SK-N-SH (cell line): ENCODE measurements at regions not wholly inside any gene's neighbourhood (a gene's known extent, or its start where the extent isn't known, plus 50 kb on each side); places are given as distances from the start of the nearest gene placed in this dataset.

Source experiments
- CTCF ChIA-PET: fragments of 300-600, 350-600 bp; formaldehyde crosslinking; extraction: SDS; loops from one replicate; lab custom pipeline; 2021; lab: Yijun Ruan, JAX
- POLR2A ChIA-PET: fragments of 350-600 bp; sonication (Branson Sonifier 250); formaldehyde crosslinking; extraction: SDS; loops from one replicate; lab custom pipeline; 2020; ENCODE audit warnings: antibody characterized with exemption, inconsistent platforms; lab: Yijun Ruan, JAX
- DNase-seq: peaks from one replicate; pipeline ENCODE4 v3.0.0; 2012
- H2AFZ ChIP-seq: fragments of 200-600 bp; sonication (generic); 2 replicates; pipeline ENCODE4 v1.8.1; 2016; ENCODE audit warnings: antibody characterized with exemption, mild to moderate bottlenecking, low read depth
- H3F3A ChIP-seq: fragments of 200-600 bp; sonication (generic); replicated peaks from 2 replicates; pipeline ENCODE3; 2016; ENCODE audit warnings: antibody characterized with exemption, mild to moderate bottlenecking; ENCODE audit not compliant: insufficient read depth
- H3K27ac ChIP-seq, 2 experiments: fragments of 200-500 bp in 1 of 2; fragments of 200-600 bp in 1 of 2; sonication (Bioruptor generic) in 1 of 2; sonication (generic), shearing (Covaris generic) in 1 of 2; 2 replicates each; pipeline versions ENCODE4 v1.5.1 to v1.6.1; 2014 to 2016; ENCODE audit warnings: low read depth in 2 of 2, inconsistent platforms in 1 of 2, low read length in 1 of 2, mild to moderate bottlenecking in 1 of 2, mixed read lengths in 1 of 2
- H3K27me3 ChIP-seq: fragments of 200-600 bp; sonication (generic), shearing (Covaris generic); 2 replicates; pipeline ENCODE4 v1.6.1; 2016; ENCODE audit warnings: mixed run types; ENCODE audit not compliant: insufficient read depth
- H3K36me3 ChIP-seq, 2 experiments: fragments of 200-500 bp in 1 of 2; fragments of 200-600 bp in 1 of 2; sonication (Bioruptor generic) in 1 of 2; sonication (generic) in 1 of 2; replicated peaks in 1 of 2; 2 replicates each; pipeline versions ENCODE3 to v1.5.1; 2014 to 2016; ENCODE audit warnings: low read length in 1 of 2, mild to moderate bottlenecking in 1 of 2; ENCODE audit not compliant: insufficient read depth in 2 of 2, control insufficient read depth in 1 of 2
- H3K4me1 ChIP-seq, 2 experiments: fragments of 200-500 bp in 1 of 2; fragments of 200-600 bp in 1 of 2; sonication (Bioruptor generic) in 1 of 2; sonication (generic), shearing (Covaris generic) in 1 of 2; 2 replicates each; pipeline versions ENCODE4 v1.5.1 to v1.6.1; 2014 to 2016; ENCODE audit warnings: low read depth in 1 of 2, low read length in 1 of 2, mixed run types in 1 of 2; ENCODE audit not compliant: insufficient read depth in 2 of 2, control insufficient read depth in 1 of 2
- H3K4me2 ChIP-seq: fragments of 200-600 bp; sonication (generic), shearing (Covaris generic); 2 replicates; pipeline ENCODE4 v1.6.1; 2017; ENCODE audit warnings: mixed run types
- H3K4me3 ChIP-seq, 2 experiments: fragments of 200-500 bp in 1 of 2; fragments of 200-600 bp in 1 of 2; sonication (Bioruptor generic) in 1 of 2; sonication (generic), shearing (Covaris generic) in 1 of 2; 2 replicates each; pipeline versions ENCODE4 v1.5.1 to v1.8.1; 2014 to 2016; ENCODE audit warnings: low read depth in 2 of 2, inconsistent platforms in 1 of 2, low read length in 1 of 2, mild to moderate bottlenecking in 1 of 2, mixed read lengths in 1 of 2, moderate library complexity in 1 of 2
- H3K79me2 ChIP-seq: fragments of 200-600 bp; sonication (generic); 2 replicates; pipeline ENCODE4 v1.8.1; 2017; ENCODE audit warnings: mild to moderate bottlenecking; ENCODE audit not compliant: insufficient read depth
- H3K9ac ChIP-seq: fragments of 200-600 bp; sonication (generic); 2 replicates; pipeline ENCODE4 v1.6.1; 2017; ENCODE audit warnings: mixed run types
- H3K9me2 ChIP-seq: fragments of 200-600 bp; sonication (generic); 2 replicates; pipeline ENCODE4 v1.6.1; 2017; ENCODE audit warnings: mixed run types
- H3K9me3 ChIP-seq: fragments of 200-600 bp; sonication (generic); 2 replicates; pipeline ENCODE4 v1.6.1; 2017; ENCODE audit warnings: mixed run types, mild to moderate bottlenecking, moderate library complexity
- H4K20me1 ChIP-seq: fragments of 200-600 bp; sonication (generic); 2 replicates; pipeline ENCODE4 v1.6.1; 2017; ENCODE audit warnings: mild to moderate bottlenecking, mixed run types; ENCODE audit not compliant: insufficient read depth
- ELF1 ChIP-seq: IDR thresholded peaks from 2 replicates; pipeline ENCODE4 v1.4.0; 2012
- GATA2 ChIP-seq: sonication (generic); formaldehyde crosslinking; IDR thresholded peaks from 2 replicates; pipeline ENCODE4 v1.5.0; 2020; ENCODE audit warnings: mild to moderate bottlenecking, missing genetic modification reagents
- IRF3 ChIP-seq: fragments of 150-350 bp; IDR thresholded peaks from 2 replicates; pipeline ENCODE4 v1.6.1; 2016; ENCODE audit warnings: mild to moderate bottlenecking, low read depth, low read length
- JUND ChIP-seq: IDR thresholded peaks from 2 replicates; pipeline ENCODE4 v1.4.0; 2012
- MXI1 ChIP-seq: IDR thresholded peaks from 2 replicates; pipeline ENCODE4 v1.6.1; 2012; ENCODE audit warnings: mild to moderate bottlenecking, low read depth, low read length, improper control_type of control experiment
- PBX3 ChIP-seq: IDR thresholded peaks from 2 replicates; pipeline ENCODE4; 2012
- RAD21 ChIP-seq: IDR thresholded peaks from 2 replicates; pipeline ENCODE4 v1.6.1; 2012; ENCODE audit warnings: mild to moderate bottlenecking, low read length
- REST ChIP-seq: IDR thresholded peaks from 2 replicates; pipeline ENCODE4 v1.6.1; 2012; ENCODE audit warnings: mild to moderate bottlenecking, low read depth, low read length, moderate library complexity
- SIN3A ChIP-seq: IDR thresholded peaks from 2 replicates; pipeline ENCODE4 v1.6.1; 2012; ENCODE audit warnings: low read depth, mild to moderate bottlenecking, low read length, moderate library complexity, borderline replicate concordance
- SMC3 ChIP-seq: IDR thresholded peaks from 2 replicates; pipeline ENCODE4 v1.6.1; 2012; ENCODE audit warnings: low read depth, low read length, improper control_type of control experiment
- TCF12 ChIP-seq: IDR thresholded peaks from 2 replicates; pipeline ENCODE4 v1.4.0; 2012
- TEAD4 ChIP-seq: IDR thresholded peaks from 2 replicates; pipeline ENCODE4 v1.4.0; 2012; ENCODE audit warnings: mild to moderate bottlenecking, borderline replicate concordance; ENCODE audit not compliant: insufficient read depth
- USF1 ChIP-seq: IDR thresholded peaks from 2 replicates; pipeline ENCODE4 v1.4.0; 2012; ENCODE audit warnings: low read depth, borderline replicate concordance
- YY1 ChIP-seq: IDR thresholded peaks from 2 replicates; pipeline ENCODE4 v1.4.0; 2012; ENCODE audit warnings: low read depth, mild to moderate bottlenecking
- WGBS: methylation state at CpG from one replicate; pipeline ENCODE4 v1.1.6; 2017; ENCODE audit warnings: low lambda C conversion rate; 5-methylcytosine and 5-hydroxymethylcytosine counted together

- H3K79me2 ChIP-seq = no peaks in the 10 kb centered on the region
- H3F3A ChIP-seq = no peaks in the 10 kb centered on the region
- H3K9me2 ChIP-seq = no peaks in the 10 kb centered on the region
- TF ChIP-seq SIN3A (no peak), SMC3 (no peak), USF1 (no peak), MXI1 (no peak), TEAD4 (no peak), TCF12 (no peak), REST (no peak), IRF3 (no peak), ELF1 (no peak), RAD21 (no peak), YY1 (no peak)
- H3K4me2 ChIP-seq = no peak overlapping the region
- CTCF ChIA-PET = interaction anchor here (1.4 to 2.6 kb wide), 3 partner anchors 10 to 72 kb away, joined by 3 to 14 read pairs (median 7); no protein-coding TSS in a partner anchor
- H3K9ac ChIP-seq = no peak overlapping the region
- H3K27me3 ChIP-seq = peaks cover 57% of the 10 kb centered on the region; the same call in 1 of the 2 replicates
- H3K36me3 ChIP-seq = no peaks in the 10 kb centered on the region
- no peaks in the 10 kb centered on the region for H3K4me1 ChIP-seq
- H4K20me1 ChIP-seq = no peaks in the 10 kb centered on the region
- POLR2A ChIA-PET = no interaction called here
- no peak overlapping the region for H3K4me3 ChIP-seq
- H3K27ac ChIP-seq = no peak overlapping the region
- no peak overlapping the region for H2AFZ ChIP-seq
- 10% methylated on average over 11 of the region's 11 CpGs for WGBS
- no peaks in the 10 kb centered on the region for H3K9me3 ChIP-seq
- no peak for DNase-seq
These were observed 55.7 kb upstream of the PRSS58 start for GRCh38 chr7:142313528-142313927.

- no peak overlapping the region for H3K4me3 ChIP-seq
- H3K27me3 ChIP-seq = peaks cover 65% of the 10 kb centered on the region; the same call in 1 of the 2 replicates
- CTCF ChIA-PET = interaction anchor here (0.9 to 1.7 kb wide), 2 partner anchors 8 to 9 kb away, joined by 3 to 6 read pairs; no protein-coding TSS in a partner anchor
- H3K9me2 ChIP-seq = no peaks in the 10 kb centered on the region
- no peaks in the 10 kb centered on the region for H4K20me1 ChIP-seq
- no peaks in the 10 kb centered on the region for H3K4me1 ChIP-seq
- no peaks in the 10 kb centered on the region for H3K36me3 ChIP-seq
- POLR2A ChIA-PET = no interaction called here
- H3K9me3 ChIP-seq = no peaks in the 10 kb centered on the region
- no peak overlapping the region for H2AFZ ChIP-seq
- WGBS = 2% methylated on average over 3 of the region's 3 CpGs
- no peak for DNase-seq
- no peak overlapping the region for H3K9ac ChIP-seq
- H3K27ac ChIP-seq = no peak overlapping the region
- no peak for TF ChIP-seq PBX3
- TF ChIP-seq GATA2 (CRISPR knock-in tag) = no peak
- no peak for TF ChIP-seq SIN3A
- TF ChIP-seq JUND = no peak
- TF ChIP-seq TEAD4 = no peak
- no peak for TF ChIP-seq ELF1
- no peaks in the 10 kb centered on the region for H3K79me2 ChIP-seq
- H3F3A ChIP-seq = no peaks in the 10 kb centered on the region
- H3K4me2 ChIP-seq = no peak overlapping the region
These were observed 54.0 kb upstream of the PRSS58 start for GRCh38 chr7:142311876-142312275.
